CD14-positive monocyte (primary cell): ENCODE measurements at regions not wholly inside any gene's neighbourhood (a gene's known extent, or its start where the extent isn't known, plus 50 kb on each side); places are given as distances from the start of the nearest gene placed in this dataset.
A peak's percentile ranks its signal among the peaks of the same experiment; 100 is the strongest.

ENCODE experiments used
- DNase-seq, 3 donors: peaks; one replicate each; pipeline ENCODE4 v3.0.0-alpha.2; 2011 to 2022
- H2AFZ ChIP-seq: 2 replicates; pipeline ENCODE4 v1.6.0; 2012; ENCODE audit warnings: mild to moderate bottlenecking, low read depth, low read length, inconsistent platforms; ENCODE audit not compliant: insufficient read depth, poor library complexity, severe bottlenecking
- H3K27ac ChIP-seq, 2 donors: 1 replicate in 1 of 2; 2 replicates in 1 of 2; pipeline ENCODE4 v1.5.1; 2012 to 2013; ENCODE audit warnings: low read length in 2 of 2, control low read depth in 1 of 2, inconsistent platforms in 1 of 2, low read depth in 1 of 2, mild to moderate bottlenecking in 1 of 2
- H3K27me3 ChIP-seq, 2 donors: one replicate each; pipeline versions ENCODE4 v1.6.0 to v1.6.1; 2011 to 2013; ENCODE audit warnings: low read length in 2 of 2; ENCODE audit not compliant: control insufficient read depth in 2 of 2, insufficient read depth in 2 of 2
- H3K36me3 ChIP-seq, 2 donors: replicated peaks in 1 of 2; 1 replicate in 1 of 2; 2 replicates in 1 of 2; pipeline versions ENCODE4 v1.5.1 to v1.6.1; 2012 to 2013; ENCODE audit warnings: low read length in 2 of 2, control low read depth in 1 of 2, inconsistent platforms in 1 of 2, mild to moderate bottlenecking in 1 of 2; ENCODE audit not compliant: insufficient read depth in 2 of 2, control insufficient read depth in 1 of 2
- H3K4me1 ChIP-seq, 2 donors: 1 replicate in 1 of 2; 2 replicates in 1 of 2; pipeline versions ENCODE4 v1.5.1 to v1.6.1; 2012 to 2013; ENCODE audit warnings: low read length in 2 of 2, control low read depth in 1 of 2, inconsistent platforms in 1 of 2, mild to moderate bottlenecking in 1 of 2, moderate library complexity in 1 of 2; ENCODE audit not compliant: insufficient read depth in 2 of 2, control insufficient read depth in 1 of 2
- H3K4me2 ChIP-seq: replicated peaks from 2 replicates; pipeline ENCODE3; 2012; ENCODE audit warnings: low read length, moderate library complexity, mild to moderate bottlenecking; ENCODE audit not compliant: poor library complexity, severe bottlenecking; ENCODE audit errors: extremely low read depth
- H3K4me3 ChIP-seq, 3 experiments: fragments of 200-600 bp in 1 of 3; sonication (generic) in 1 of 3; replicated peaks in 1 of 3; 1 replicate in 2 of 3; 2 replicates in 1 of 3; pipeline ENCODE4 v1.5.1; 2011 to 2013; ENCODE audit warnings: low read length in 3 of 3, mild to moderate bottlenecking in 3 of 3, control low read depth in 2 of 3, low read depth in 2 of 3, inconsistent platforms in 1 of 3, moderate library complexity in 1 of 3
- H3K79me2 ChIP-seq: 2 replicates; pipeline ENCODE4 v1.6.0; 2012; ENCODE audit warnings: mild to moderate bottlenecking, control low read depth, inconsistent platforms, low read length, moderate library complexity; ENCODE audit not compliant: insufficient read depth
- H3K9ac ChIP-seq: 2 replicates; pipeline ENCODE4 v1.6.0; 2017; ENCODE audit warnings: low read length, mild to moderate bottlenecking; ENCODE audit not compliant: insufficient read depth, poor library complexity, severe bottlenecking
- H3K9me3 ChIP-seq, 2 donors: replicated peaks in 1 of 2; 1 replicate in 1 of 2; 2 replicates in 1 of 2; pipeline versions ENCODE4 v1.5.1 to v1.6.1; 2012 to 2013; ENCODE audit warnings: low read length in 2 of 2, control low read depth in 1 of 2; ENCODE audit not compliant: control insufficient read depth in 1 of 2, insufficient read depth in 1 of 2
- H4K20me1 ChIP-seq: 2 replicates; pipeline ENCODE4 v1.6.0; 2012; ENCODE audit warnings: mild to moderate bottlenecking, low read length, control low read depth, moderate library complexity; ENCODE audit not compliant: insufficient read depth
- H3K27ac Mint-ChIP-seq, 7 donors: one replicate each; pipeline ENCODE4 v1.8.0; 2020; ENCODE audit warnings: mild to moderate bottlenecking in 7 of 7, mixed read lengths in 7 of 7, moderate library complexity in 6 of 7, inconsistent platforms in 2 of 7
- H3K27me3 Mint-ChIP-seq, 3 donors: one replicate each; pipeline ENCODE4 v1.8.0; 2021 to 2022; ENCODE audit warnings: low read depth in 3 of 3, mild to moderate bottlenecking in 3 of 3, mixed read lengths in 3 of 3, moderate library complexity in 3 of 3, inconsistent platforms in 1 of 3
- H3K36me3 Mint-ChIP-seq, 2 donors: one replicate each; pipeline ENCODE4 v1.8.0; 2020; ENCODE audit warnings: mixed read lengths in 2 of 2, inconsistent platforms in 1 of 2, mild to moderate bottlenecking in 1 of 2
- H3K4me1 Mint-ChIP-seq: one replicate; pipeline ENCODE4 v1.8.0; 2020; ENCODE audit warnings: mild to moderate bottlenecking, mixed read lengths
- H3K4me3 Mint-ChIP-seq, 2 donors: one replicate each; pipeline ENCODE4 v1.8.0; 2020; ENCODE audit warnings: mild to moderate bottlenecking in 2 of 2, mixed read lengths in 2 of 2, moderate library complexity in 1 of 2
- H3K9me3 Mint-ChIP-seq, 7 donors: one replicate each; pipeline ENCODE4 v1.8.0; 2020 to 2022; ENCODE audit warnings: mixed read lengths in 7 of 7, mild to moderate bottlenecking in 6 of 7, moderate library complexity in 6 of 7, inconsistent platforms in 2 of 7
- CTCF ChIP-seq: fragments of 200-600 bp; IDR thresholded peaks from one replicate; pipeline ENCODE4 v1.8.0; 2022; ENCODE audit warnings: antibody characterized with exemption, mild to moderate bottlenecking
- WGBS: methylation state at CpG from one replicate; pipeline ENCODE4 v1.1.5; 2013; ENCODE audit warnings: missing lambda C conversion rate; ENCODE audit not compliant: insufficient coverage; 5-methylcytosine and 5-hydroxymethylcytosine counted together
- intact Hi-C, 2 donors: fragments of 100-400 bp; cut with micrococcal nuclease; formaldehyde crosslinking; loops; one replicate each; pipeline versions ENCODE4 v1.15.0 to v1.15.1; 2023

- intact Hi-C loops = no loop called here
- 100% methylated on average over 2 of the region's 4 CpGs for WGBS
Observed at GRCh38 chr2:157179324-157180105, 78.0 kb upstream of the GALNT5 start.

GRCh38 chr2:157180359-157180758 lies 77.1 kb upstream of the GALNT5 start:
- Mint-ChIP-seq H3K4me1 (peaks cover 60% of the 10 kb centered on the region), H3K27me3 (peaks cover 0 to 3% (median 2%) of the 10 kb centered on the region in 3 donors), H3K27ac (peak overlapping the region in 5 of 7 donors; percentile 45 to 83 (median 71)), H3K9me3 (no peaks in the 10 kb centered on the region), H3K4me3 (no peak overlapping the region), H3K36me3 (no peaks in the 10 kb centered on the region)
- Histone ChIP-seq H3K4me3 (no peak overlapping the region), H3K27ac (peak overlapping the region in 1 of 2 donors; percentile 63), H3K9me3 (no peaks in the 10 kb centered on the region), H3K27me3 (no peaks in the 10 kb centered on the region), H3K79me2 (no peaks in the 10 kb centered on the region), H2AFZ (peak overlapping the region; percentile 30), H3K4me2 (no peak overlapping the region), H3K9ac (no peak overlapping the region), H3K4me1 (peaks cover 51 to 56% of the 10 kb centered on the region in 2 donors), H3K36me3 (no peaks in the 10 kb centered on the region), H4K20me1 (no peaks in the 10 kb centered on the region)
- no peak for DNase-seq
- TF ChIP-seq CTCF = no peak
- no CpG with 5 or more reads among the region's 1 CpG for WGBS
- intact Hi-C loops = no loop called here

More at GRCh38 chr2:157179324-157180105, 78.0 kb upstream of the GALNT5 start:
- Histone ChIP-seq H2AFZ (no peak overlapping the region), H3K79me2 (no peaks in the 10 kb centered on the region), H3K9ac (no peak overlapping the region), H3K4me3 (no peak overlapping the region), H4K20me1 (no peaks in the 10 kb centered on the region), H3K4me2 (peak overlapping the region; percentile 3), H3K36me3 (no peaks in the 10 kb centered on the region), H3K9me3 (no peaks in the 10 kb centered on the region), H3K27ac (peak overlapping the region in 1 of 2 donors; percentile 2), H3K4me1 (peaks cover 51 to 56% of the 10 kb centered on the region in 2 donors), H3K27me3 (no peaks in the 10 kb centered on the region)
- Mint-ChIP-seq H3K4me1 (peaks cover 60% of the 10 kb centered on the region), H3K4me3 (no peak overlapping the region), H3K9me3 (no peaks in the 10 kb centered on the region), H3K27me3 (peaks cover 0 to 3% (median 2%) of the 10 kb centered on the region in 3 donors), H3K36me3 (no peaks in the 10 kb centered on the region), H3K27ac (peak overlapping the region; percentile 4 to 82 (median 46))
- DNase-seq = peak in 1 of 3 donors; percentile 22
- no peak for TF ChIP-seq CTCF
